ENCODE measurements at regions not wholly inside any gene's neighbourhood (a gene's known extent, or its start where the extent isn't known, plus 50 kb on each side); places are given as distances from the start of the nearest gene placed in this dataset.
"Not testable (repeated sequence)": the region's sequence is repeated elsewhere in the genome, so short reads cannot be mapped to it uniquely, and the experiment has no call there.

DNA sequence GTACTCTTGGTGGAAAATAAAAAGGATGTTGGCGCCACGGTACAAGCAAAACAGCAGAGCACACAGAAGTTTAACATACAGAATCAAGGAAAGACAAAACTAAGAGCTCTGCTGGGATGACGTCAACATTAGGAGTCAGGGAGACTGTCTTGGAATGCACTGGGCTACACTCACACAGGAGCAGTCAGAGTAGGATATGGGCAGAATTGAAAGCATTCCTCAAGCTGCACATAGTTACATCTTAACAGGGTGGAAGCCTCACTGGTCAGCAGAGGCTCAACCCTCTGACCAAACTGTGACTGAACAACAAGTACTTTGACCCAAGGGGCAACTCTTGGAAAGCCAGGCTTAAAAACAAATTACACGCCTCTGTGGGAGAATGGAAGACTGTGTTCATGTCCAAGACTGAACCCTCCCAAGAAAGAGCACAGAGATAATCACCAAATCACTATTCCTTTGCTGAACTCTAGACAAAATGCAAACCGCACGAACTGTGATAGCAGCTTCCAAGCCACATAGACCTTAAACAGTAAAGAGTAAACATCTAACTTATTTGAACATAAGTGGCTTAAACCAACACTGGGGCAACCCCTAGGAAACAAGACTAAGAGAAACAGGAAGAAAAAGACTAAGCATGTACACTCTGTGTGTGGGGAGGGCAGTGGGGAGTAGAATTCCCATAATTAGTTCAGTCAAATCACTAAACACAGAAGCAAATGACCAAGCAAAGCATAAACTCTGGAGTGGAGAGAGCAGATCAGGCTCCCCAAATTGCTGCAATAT, 772.7 kb downstream of the PRELID2 start:
- DNase-seq: no peak

DNA sequence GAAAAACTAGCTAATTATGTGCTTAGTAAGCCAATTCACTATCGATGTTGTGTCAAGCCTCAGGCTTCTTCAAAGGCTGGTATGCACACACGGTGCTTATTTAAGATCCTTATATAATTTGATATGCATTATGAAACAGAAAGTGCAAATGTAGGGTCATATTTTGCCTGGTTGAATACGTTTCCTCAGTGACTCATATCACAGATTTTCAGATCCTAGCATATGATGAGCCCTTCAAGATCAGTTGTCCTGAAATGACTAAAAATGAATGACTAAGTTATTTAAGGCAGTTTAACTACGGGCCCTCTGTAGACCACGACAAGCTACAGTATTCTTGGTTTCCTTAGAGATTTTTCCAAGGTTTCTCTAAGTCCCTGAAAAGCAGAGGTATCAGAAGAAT, 778.3 kb downstream of the PRELID2 start:
- no peak for DNase-seq

DNA sequence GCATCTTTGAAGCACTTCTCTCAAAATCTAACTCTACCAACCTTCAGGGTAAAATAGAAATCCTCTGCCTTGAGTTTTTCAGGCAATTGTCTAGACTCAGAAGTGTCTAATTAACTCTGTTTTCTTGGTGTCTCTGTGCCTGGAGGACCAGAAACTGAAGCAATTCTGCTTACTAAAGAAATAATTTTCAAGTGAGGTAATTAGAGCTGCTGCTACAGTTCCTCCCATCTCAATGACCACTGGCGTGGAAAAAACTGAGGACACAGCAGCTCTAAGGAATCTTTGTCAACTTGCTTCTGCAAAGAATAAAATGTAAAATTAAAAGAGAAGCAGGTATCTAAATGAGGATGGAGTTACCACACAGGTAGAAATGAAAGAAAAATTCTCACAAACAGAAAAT, 785.0 kb downstream of the PRELID2 start:
- no peak for DNase-seq

DNA sequence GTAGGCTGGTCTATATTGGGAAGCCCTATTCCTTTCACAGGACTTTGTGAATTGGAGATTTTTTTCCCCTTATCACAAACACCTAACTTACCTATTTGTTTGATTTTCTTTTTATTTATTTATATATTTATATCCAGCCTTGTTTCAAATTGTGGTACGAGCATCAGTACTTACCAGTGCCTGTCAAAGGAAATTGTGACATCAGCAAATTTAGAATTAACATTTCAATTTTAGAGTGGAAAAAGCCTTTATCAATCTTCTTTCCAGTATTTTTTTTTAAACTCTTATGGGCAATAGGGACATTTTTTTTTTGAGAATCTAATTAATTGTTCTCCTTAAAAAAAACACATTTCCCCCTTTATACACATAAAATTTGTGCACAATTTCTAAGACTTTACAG, 790.2 kb downstream of the PRELID2 start:
- no peak for DNase-seq

DNA sequence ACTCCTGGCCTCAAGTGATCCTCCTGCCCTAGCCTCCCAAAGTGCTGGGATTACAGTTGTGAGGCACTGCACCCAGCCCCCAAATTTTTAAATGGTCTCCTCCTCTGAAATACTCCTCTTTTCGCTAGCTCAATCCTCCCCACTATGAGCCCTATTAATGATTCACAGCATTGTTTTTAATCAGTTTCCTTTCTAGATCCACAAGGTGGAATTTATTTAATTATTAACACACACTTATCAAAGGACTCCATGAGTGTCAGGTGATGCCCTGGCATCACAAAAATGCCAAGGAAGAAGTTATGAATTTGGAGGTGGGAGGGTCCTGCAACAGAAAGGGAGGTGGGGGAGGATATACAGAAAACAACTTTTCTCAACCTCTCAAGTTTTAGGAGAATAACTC, 806.5 kb downstream of the PRELID2 start:
- no peak for DNase-seq

DNA sequence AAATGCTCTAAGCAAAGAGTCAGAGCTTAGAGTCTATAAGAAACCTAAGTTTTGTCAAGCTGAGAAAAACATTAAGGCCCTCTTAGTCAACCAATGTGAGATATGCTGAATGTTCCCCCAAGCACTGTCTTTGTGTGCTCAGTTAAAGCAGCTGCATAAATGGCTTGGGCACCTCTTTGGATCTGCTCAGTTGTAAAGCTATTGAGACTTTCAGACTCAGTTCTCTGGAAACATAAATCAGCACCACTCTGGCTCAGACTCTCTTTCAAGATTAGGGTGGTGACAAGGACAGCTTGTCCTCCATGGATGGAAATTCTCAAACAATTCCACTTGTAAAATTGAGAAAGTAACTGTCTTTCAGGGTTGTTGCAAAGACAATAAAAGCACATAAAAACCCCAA, 807.9 kb downstream of the PRELID2 start:
- no peak for DNase-seq

DNA sequence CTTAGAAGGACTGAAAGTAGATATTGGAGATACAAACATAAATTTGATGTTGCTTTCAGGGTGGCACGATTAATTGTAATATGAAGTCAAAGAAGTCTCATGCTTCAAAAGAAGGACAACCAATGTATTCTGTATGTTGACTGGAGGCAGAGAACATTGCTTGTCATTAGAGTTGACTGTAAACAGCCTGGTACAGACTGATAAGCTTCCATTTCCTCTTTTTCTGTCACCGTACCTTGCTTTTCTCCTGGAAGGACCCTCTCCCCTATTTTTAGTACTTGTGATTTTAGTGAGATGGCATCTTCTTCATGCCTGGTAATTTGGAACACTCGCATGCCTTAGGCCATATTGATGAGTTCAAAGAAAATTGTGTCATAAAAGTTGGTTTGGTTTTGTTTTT, 809.4 kb downstream of the PRELID2 start:
- no peak for DNase-seq

DNA sequence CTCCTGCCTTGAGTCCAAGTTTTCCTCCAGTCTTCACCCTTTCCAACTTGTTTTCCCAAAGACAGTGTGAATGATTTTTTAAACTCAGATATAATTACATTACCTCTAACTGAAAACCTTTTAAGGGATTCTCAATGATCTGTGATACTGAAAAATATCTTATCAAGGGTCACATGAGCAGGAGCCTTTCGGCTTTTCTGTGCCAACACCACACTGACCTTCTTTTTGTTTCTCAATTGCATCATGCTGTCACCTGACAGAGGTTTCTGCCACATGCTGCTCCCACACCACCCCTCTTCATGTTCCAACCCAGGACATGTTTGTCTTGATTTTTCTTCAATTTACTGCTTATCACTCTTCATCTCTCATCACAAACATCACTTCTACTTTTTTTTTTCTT, 820.0 kb downstream of the PRELID2 start:
- DNase-seq: no peak

DNA sequence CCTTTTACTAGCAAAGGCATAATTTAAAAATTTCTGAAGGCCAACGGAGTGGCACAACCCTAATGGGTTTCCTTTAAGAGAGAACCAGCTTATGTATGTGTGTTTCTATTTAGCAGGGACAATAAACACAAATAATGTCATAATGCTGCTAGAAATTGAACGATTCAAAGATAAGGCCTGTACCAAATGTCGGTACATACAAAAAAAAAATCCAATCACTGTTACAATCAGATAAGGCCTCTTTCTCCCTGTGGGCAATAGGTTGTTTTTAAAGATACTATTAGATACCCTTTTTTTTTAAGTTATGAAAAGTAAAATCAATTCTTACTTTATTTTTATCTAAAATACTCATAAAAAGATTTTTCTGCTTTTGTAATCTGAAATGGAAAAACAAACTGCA, 821.0 kb downstream of the PRELID2 start:
- DNase-seq: no peak

DNA sequence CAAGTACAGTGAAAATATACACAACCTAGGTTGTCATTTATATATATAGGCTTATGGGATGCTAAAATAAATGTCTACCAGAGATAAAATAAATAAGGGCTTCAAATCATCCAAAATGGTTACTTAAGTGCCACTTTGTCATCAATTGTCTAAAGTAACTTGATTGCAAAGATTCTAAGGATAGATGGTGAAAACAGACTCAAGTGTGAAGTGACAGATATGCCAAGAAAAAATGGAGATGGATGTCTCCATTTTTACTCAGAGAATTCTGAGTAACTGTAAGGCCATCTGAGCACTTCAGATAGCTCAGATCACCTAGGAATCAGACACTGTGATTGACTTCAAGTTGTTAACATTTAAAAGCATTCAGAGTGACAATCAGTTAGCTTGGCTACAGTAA, 824.3 kb downstream of the PRELID2 start:
- DNase-seq: no peak

DNA sequence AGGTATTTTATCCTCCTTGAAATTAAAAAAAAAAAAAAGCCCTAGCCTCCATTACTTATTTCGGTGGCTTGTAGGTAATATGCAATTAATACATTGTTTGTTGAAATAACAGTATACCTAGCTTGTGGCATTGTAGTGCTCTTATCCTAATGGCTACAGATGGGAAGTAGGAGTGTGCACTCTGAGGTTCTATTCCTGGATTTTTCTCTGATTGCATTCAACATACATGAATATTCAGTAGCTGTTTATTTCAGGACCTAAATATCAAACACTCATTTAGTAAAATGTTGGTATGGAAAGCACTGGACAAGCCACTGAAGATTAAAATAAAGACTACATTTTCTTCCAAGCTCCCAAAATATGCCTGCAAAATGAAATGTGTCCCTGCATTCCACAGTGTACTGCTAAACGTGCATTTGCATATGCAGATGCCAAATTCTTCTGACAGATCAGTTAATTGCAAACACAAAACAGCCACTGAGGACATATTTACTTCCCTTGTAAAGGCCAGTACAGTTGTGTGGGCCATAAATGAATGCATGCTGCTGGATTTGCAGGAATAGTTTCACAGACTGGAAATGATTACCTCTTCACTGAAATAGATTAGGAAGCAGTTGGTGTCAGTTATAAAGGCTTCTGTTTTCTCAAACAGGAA, 826.1 kb downstream of the PRELID2 start:
- no peak for DNase-seq

DNA sequence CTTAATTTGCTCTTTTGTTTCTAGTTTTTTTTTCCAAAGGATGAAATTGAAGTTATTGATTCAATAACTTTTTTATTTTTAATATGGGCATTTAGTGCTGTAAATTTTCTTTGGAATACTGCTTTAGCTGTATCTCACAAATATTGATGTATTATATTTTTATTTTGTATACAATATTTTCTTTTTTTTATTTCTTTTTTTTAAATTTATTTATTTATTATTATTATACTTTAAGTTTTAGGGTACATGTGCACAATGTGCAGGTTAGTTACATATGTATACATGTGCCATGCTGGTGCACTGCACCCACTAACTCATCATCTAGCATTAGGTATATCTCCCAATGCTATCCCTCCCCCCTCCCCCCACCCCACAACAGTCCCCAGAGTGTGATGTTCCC, 823.7 kb downstream of the KCTD16 start:
- DNase-seq: not testable (repeated sequence)

DNA sequence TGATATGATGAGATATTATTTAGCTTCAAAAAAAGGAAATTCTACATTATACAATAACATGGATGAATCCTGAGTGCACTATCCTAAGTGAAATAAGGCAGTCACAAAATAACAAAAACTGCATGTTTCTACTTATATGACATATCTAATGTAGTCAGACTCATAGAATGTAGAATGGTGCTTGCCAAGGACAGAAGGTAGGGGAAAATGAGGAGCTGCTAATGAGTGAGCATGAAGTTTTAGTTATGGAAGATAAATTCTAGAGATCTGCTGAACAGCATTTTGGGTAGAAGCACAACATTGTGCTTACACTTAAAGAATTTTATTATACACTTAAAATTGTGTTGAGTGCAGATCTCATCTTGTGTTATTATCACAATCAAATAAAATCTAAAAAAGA, 812.4 kb downstream of the KCTD16 start:
- no peak for DNase-seq

DNA sequence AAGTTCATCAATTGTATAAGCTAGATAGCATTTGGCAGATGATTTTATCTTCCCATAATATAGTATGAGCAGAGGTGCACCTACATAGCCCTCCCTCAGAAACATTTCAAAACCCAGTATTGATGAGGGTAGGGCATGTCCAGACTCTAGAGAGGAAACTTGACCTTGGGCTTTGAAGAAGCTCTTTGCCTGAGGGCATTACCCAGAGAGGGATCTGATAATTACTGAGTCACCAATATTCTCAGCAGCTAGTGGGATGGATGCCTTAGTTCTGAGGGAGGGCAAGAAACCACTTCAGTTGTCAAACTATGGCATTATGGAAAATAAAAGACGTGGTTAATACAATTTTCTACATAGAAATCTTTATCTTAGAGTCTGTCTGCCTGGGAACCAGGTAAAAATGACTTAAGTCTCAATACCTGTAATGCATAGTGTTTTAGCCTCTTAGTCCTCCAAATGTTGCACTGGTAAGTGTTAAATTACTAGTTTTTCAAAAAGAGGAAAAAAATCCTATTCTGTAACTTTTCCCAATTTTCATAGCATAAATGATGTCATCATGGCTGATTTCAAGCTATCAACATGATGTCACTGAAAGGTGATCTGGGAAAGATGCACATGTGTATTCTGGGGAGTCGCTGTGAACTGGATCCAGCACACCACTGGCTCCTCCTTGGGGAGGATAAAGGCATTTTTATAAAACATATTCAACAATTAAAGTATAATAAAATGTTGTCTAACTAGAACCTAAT, 809.0 kb downstream of the KCTD16 start:
- DNase-seq: no peak

DNA sequence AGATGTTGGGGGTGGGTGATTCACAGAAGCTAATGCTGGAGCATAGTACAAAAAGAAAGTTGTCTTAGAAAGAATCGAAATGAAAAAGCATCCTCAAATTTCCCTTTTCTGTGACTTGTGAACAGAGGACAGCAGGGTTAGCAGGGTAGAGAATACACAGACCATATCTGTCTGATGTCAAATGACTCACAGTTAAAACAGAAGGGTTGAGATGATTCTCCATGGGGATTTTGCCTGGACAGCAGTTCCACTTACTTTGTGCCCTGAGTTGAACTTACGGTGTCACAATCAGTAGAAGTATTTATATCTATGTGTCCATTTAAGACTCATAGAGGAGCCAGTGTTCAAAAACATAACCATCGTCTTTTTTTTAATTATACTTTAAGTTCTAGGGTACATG, 801.6 kb downstream of the KCTD16 start:
- DNase-seq: no peak

DNA sequence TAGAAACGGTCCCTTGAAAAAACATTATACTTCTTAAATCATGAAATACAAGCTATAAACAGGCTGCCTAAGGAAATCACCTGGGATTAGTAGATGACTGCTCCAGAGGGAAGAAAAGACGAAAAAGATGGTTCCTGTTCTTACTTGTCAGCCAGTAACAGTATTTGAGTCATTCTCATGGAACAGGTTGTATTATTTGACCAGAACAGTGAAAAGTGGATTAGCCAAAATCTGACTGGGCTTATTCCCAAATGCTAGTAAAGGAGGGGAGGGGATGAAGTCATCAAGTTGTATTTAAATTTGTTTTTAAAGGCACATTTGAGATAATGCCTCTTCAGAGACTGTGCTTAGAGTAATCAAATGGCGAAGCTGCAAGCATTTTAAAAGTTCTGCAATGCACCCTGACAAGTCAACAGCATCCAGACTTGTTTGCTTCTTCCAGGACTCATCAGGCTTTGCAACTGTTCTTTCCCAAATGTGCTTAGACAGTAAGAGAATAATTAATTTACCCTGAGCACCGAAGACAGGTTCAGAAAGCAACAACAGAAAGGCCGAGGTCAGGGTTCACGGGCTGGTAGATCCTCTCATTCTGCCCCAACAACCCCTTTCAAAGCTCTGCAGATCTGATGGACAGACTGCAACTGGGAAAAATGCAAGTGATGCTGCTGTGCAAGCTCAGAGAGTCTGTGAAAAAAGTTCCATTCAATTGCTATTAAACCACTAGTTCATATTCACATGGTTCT, 800.6 kb downstream of the KCTD16 start:
- DNase-seq: no peak

DNA sequence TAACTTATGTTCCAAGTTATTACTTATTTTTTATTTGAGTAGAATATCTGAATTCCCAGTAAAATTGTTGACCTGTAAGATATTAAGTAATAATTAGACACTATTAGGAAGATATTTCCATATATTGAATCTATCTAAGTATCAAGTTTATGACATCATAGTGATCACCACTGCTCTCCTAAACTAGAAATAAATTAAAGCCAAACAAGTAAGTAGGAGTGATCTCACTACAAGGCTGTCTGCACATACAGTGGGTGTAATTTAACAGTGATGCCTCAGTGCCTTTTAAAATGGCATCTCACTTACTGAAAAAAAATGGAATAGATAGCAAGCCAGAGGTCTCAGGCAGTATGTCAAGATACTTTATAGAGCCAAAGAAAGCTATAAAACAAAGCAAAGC, 789.6 kb downstream of the KCTD16 start:
- DNase-seq: no peak

DNA sequence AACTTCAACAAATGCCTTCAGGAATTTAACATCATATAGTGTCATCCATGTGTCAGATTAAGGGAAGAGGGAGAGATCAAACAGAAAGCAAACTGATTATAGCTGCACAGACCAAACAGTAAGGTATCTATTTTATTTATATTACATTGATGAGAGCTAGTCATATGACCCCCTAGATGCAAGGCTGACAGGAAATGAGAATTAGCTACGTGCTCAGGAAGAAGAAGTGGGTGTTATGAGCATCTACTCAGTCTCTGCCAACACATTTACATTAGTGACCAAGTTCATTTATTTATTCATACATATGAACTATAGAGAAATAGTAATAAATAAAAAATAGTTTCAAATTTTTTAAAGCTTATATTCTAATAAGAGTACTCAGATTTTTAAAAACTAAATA, 787.3 kb downstream of the KCTD16 start:
- DNase-seq: no peak

DNA sequence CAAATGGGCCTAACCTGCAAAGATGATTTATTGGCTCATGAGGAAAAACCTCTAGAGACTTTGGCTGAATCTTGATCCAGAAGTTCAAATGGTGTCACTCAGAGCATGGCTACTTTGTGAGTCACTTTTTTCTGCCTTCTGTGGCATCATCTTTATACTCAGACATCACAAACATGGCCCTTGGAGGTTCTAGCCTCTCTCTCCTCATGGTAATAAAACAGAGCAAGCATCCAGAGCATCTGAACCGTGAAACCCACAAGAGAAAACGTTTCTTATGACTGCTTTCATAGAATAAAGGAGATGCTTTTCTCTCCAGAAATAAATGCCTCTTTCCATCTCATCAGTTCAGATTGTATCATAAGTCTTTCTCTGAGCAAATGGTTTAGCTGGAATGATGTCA, 780.3 kb downstream of the KCTD16 start:
- DNase-seq: no peak

DNA sequence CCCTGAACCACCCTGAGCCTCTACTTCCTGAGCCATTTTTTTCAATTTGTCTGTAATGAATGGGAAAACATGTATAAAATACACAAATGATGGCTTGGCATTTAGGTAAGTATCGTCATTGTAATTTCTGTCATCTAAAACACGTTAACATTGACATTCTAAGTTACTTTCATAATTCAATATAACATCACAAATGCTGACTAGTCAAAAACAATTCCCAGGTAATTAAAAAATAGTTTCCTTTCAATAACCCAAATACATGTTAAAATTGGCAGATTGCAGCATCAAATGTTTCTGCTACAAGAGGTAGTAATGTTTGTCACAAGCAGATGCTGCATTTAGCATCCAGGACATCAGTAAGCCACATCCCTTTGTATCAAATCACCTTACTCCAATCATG, 776.4 kb downstream of the KCTD16 start:
- DNase-seq: no peak

DNA sequence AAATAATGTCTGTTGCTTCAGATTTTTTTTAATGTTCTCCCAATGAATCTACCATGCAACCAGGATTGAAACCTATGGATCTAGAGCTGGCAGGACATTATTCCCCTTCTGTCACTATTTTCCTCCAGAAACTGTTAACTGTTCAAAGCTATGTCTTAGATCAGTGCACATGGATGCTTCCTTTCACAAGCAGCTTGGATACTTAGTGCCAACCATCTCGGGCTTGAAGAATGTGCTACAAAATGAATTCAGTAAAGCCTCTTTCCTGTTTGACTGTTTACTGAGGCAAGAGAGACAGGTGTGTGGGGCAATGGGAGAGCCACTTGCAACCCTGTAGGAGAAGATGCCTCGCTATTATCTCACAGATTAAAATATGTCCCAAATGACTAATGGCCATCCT, 774.8 kb downstream of the KCTD16 start:
- DNase-seq: no peak

DNA sequence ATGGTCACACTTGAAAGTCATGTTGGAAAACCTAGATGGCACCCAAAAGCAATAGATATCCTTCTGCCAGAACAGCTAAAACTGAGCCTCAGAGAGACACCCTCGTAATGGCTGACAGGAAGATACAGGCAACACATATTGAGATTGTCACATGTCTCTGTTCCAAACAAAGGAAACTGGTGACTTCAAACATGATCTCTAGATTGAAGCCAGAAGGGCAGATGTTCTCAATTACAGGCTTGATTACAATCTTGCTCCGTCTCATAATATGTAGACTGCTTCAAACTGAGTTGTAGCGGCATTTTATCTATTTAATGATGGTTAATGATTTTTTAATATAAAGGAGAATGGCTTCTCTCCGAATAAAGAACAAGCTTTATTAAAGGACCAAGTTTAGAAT, 774.3 kb downstream of the KCTD16 start:
- no peak for DNase-seq

DNA sequence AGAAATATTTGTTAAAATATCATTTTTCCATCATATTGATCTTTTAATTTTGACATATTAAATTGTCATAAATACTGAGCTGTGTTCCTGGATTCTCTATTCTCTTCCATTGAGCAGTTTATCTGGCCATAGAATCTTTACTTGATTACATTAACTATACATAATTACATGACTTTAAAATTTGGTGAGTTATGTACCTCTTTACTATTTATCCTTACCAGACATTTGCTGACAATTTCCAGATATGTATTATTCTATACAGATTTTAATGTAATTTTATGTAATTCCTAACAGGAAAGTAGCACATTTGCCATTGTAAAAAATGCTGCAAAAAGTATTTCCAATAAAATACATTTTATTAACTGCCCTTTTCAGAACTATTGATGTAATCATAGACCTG, 770.3 kb downstream of the KCTD16 start:
- no peak for DNase-seq

DNA sequence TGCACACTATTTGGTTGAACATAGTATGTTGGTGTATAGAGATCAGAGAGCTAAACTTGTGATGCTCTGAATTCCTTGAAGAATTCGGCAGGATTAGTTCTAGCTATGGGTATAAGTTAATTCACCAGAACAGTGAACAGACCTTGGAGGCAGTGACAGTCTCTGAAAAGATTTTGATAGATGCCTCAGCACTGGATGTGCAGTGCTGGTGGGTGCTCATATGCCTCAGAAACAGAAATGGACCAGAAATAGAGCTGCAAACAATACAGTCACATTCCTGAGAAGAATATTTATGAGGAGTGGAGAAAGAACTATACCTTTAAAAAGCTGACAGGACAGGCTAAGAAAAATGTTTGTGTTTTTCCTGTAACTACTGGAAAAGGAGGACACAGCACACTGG, 747.7 kb downstream of the KCTD16 start:
- no peak for DNase-seq
